Dermis blood vessel endothelial cell (primary cell): ENCODE measurements at regions not wholly inside any gene's neighbourhood (a gene's known extent, or its start where the extent isn't known, plus 50 kb on each side); places are given as distances from the start of the nearest gene placed in this dataset.
A peak's percentile ranks its signal among the peaks of the same experiment; 100 is the strongest.

Source experiments
- DNase-seq: peaks from one replicate; pipeline ENCODE4 v3.0.0; 2010

DNA sequence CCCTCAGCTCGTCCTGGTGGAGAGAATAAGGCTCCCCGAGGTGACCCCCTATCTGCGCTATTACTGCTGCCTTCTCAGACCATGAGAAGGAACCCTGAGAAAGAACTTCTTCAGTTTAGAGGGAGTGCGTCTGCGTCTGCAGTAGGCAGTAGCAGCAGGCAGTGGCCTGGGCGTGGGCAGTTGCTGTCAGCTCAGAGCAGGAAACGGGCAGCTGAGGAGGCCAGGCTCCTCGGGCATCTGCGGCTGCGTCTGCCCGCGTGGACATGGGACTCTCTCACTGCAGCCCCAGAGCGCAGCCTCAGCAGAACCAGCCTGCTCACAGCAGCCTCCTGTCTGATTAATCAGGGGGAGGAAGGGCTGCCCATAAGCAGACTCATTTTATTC, 49.8 kb upstream of the FCN1 start:
- DNase-seq, result no peak

DNA sequence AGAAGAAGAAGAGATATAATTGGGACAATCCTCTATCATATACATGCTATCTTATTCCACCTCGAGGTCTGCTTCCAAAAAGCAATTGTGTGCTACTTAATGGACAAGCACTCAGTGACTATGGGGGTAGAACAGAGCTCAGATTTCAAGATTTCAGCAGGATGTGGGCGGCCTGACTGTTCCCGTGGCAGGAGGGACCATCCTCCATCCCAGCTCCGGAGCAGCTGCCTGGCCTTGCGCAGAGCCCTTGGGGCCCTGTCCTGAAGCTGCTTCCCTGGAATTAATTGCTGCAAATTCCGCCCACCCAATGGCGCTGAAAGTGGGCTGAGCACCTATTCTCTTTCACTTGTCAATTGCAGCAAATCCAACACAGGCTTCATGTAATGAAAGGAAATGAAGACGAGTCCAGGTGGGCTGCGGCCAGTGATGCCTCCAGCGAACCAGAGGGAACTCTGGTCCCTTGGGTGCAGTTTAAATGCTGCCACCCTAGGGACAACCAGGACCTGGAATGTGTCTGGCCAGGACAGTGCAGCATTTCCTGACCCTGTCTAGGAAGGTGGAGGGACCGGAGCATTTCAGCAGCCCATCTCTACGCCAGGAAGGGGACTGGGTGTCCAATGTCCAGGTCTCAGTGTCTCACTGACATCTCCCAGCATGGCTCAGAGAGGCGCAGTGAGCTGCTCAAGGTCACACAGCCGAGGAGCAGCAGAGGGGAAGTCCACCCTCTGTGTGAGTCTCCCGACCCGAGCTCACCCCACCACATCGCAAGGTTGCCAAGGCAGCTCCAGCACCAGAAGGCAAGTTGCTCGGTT, 50.5 kb upstream of the FCN1 start:
- DNase-seq, result no peak

DNA sequence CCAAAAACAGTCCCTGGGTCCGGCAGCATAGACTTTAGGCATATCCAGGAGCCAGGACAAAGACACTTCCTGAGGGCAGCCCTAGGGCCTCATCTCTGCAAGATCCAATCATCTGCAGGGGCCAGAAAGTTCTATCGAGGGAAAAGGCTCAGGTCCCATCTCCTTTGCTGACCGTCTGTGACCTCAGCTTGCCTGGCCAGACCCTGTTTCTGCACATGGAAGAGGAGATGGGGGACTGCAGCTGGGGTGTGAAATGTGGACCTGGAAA, 51.0 kb upstream of the FCN1 start:
- no peak for DNase-seq

DNA sequence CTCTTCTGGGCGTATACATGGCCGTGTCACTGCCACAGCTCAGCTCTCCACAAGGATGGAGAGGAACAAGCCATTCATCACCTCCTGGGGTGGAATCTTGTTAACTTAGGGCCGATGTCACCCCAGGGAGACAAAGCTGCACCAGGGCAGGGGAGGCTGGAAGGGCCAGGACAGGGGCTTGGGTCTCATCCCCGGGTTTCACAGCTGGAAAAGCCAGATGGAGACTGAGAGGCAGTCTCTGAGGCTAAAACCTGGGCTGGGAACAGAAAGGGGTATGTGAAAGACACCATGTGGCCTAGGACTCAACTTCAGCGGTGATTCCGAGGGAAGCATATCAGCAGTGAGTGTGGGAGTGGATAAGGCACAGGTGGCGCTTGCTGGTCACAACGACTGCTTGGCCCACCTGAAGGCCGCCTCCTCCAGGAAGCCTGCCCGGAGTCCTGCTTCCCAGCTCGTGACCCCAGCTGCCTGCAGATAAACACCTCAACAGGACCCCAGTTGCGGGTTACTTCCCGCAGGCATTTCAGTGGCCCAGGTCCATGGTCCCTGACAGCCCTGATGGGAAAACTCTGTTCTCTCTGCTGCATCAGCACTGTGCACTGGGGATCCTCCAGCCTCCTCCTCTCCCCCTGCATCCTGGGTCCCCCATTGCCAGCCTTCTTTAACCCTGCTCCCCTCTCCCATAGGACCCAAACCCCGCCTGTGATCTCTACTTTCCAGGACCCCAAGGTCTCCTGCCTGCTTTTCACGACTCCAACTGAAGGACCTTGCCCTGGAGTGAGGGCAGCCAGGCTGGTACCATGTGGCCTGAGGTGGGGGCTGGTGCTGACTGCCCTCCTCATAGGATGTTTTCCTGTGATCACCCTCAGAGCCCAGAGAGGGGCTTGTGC, 51.7 kb upstream of the FCN1 start:
- DNase-seq, result no peak

DNA sequence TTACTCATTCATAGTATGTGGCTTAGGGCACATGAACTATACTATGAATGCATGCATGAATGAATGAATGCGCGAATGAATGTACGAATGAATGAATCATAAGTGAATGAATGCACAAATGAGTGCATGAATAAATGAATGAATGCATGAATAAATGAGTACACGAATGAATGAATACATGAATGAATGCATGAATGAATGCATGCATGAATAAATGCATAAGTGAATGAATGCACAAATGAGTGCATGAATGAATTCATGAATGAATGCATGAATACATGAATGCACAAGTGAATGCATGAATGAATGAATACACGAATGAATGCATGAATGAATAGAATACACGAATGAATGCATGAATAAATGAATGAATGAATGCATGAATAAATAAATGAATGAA, 52.5 kb upstream of the FCN1 start:
- DNase-seq, result no peak

DNA sequence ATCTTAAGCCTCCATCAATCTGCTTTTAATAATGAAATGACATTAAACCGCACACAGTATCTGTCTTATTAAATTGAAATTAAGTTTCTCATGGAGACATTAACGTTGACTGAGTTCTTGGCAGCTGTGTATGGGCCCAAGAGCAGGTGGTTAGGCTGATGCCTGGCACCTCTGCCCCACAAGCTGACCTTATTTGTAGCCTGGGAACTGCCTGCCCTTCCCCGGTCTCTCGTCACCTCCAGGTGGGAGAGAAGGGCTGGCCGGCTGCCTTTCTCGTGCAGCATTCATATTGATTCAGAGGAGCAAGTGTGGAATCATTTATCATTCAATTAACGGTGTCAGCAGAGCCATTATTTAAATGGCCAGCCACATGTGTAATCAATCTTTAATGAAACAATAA, 53.0 kb upstream of the FCN1 start:
- DNase-seq, result no peak

DNA sequence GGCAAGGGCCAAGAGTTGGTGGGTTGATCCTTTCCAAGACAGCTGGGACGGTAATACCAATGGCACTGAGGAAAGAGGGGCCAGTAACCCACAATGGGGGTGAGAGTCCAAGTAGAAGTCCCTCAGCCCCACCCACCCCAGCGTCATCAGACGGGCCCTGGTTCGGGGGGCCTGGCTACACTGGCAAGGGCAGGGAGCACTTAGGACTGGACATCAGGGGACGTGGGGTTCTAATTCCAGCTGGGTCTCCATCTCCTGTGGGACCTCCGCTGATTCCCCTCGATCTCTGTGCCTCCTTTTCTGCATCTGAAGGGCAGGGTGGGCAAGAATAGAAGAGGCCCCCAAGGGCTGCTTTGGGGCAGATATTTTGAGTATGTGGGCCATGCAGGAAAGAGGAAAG, 53.5 kb upstream of the FCN1 start:
- DNase-seq, result no peak

DNA sequence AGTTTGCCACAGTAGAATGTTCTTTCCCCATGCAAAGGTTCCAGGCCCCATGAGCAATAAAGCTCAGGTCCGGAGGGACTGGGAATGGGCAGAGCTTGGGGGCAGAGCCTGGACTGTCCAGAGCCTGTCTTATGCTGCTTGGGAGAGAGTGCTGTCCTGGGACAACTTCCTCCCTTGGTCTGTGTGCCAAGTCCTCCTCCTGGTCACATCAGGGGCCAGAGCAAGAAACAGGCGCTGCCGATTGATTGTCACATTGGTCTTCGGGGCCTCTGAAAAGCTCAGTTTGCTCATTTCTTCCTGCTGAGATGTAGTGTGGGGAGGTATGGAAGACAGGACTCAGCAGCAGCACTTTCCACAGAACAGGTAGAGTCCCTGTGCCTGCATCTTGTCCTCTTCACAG, 54.0 kb upstream of the FCN1 start:
- DNase-seq, result no peak

DNA sequence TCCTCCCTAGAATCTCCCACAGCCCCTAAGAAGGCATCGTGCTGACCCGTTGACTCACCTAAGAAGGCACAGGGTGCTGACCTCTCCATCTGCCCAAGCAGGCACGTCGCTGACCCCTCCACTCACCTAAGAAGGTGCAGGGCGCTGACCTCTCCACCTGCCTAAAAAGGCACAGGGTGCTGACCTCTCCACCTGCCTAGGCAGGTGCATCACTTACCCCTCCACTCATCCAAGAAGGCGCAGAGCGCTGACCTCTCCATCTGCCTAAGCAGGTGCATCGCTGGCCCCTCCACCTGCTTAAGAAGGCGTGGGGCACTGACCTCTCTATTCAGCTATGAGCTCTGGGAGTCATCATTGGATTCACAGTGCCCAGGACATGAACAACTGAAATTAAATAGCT, 54.4 kb upstream of the FCN1 start:
- no peak for DNase-seq

DNA sequence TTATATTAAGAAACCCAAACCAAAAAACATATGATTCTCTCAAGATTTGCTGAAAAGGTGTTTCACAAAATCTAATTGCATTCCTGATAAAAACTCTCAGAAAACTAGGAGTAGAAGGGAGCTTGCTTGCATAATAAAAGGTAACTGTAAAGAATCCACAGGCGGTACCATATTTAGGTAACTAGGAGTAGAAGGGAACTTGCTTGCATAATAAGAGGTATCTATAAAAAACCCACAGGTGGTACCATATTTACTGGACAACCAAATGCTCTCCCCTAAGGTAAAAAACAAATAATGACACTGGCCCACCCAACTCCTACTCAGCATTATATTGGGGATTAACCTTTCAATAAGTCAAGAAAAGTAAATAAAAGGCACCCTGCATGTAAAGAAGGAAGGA, 57.5 kb upstream of the FCN1 start:
- DNase-seq, result no peak

DNA sequence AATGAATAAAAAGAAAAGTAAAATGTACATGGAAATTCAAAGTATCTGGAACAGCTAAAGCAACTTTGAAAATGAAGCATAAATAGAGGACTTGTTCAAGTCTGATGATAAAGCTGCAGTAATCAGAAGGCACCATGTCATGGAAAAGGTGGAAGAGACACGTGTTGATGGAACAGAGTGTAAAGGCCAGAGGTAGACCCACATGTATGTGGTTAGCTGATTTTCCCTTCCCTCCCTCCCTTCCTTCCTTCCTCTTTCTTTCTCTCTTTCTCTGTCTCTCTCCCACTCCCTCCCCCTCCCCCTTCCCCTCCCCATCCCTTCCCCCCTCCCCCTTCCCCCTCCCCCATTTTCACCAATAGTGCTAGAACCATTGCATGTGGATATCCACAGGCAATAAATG, 58.7 kb upstream of the FCN1 start:
- no peak for DNase-seq

DNA sequence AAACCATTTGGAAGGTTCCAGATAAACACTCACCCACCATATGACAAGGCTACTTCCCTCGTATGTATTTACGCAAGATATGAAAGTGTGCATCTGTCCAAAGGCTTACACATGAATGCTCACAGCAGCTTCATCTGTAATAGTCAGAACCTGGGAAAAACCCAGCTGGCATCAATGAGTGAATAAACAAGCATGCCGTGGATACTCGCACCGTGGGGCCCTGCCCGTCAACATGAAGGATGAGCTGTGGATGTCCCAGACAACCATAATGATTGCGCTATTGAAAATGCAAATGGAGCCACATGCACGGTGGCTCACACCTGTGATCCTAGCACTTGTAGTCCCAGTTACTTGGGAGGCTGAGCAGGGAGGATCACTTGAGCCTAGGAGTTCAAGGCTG, 60.6 kb upstream of the FCN1 start:
- DNase-seq, result no peak

DNA sequence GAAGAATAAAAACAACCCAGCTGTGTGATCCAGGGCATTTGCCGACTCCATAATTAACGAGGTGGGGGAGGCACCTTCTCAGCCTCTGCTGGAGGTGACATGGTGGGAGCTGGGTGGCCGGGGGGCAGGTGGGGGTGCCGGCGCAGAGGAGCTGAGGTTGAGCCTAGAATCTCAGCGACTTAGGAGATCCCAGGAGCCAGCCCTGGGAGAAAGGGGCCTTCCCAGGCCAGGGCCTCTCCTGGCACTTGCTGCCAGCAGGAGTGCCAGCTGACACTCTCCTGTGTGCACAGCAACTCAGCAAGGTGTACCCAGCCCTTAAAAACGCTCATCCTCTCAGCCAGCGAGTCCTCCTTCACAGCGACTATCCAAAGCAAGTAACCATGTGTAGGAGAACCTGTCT, 62.8 kb upstream of the FCN1 start:
- no peak for DNase-seq

DNA sequence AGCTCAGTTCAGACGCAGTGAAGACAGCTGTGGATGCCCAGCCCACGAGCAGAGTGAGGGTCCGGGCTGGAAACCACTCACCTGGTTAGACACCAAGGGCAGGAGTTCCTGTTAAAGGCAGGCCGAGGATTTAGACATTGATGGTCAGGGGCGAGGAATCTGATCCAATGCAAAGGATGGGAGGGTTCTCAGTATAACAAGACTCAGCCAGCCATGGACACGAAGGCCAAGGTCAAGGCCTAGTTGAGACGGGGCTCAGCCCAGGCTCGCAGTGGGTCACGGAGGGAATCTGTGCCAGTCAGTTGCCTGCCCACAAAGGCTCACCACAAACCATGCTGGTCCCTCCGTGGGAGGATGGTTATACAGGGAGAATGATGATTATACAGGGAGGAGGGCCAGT, 63.3 kb upstream of the FCN1 start:
- DNase-seq, result no peak

DNA sequence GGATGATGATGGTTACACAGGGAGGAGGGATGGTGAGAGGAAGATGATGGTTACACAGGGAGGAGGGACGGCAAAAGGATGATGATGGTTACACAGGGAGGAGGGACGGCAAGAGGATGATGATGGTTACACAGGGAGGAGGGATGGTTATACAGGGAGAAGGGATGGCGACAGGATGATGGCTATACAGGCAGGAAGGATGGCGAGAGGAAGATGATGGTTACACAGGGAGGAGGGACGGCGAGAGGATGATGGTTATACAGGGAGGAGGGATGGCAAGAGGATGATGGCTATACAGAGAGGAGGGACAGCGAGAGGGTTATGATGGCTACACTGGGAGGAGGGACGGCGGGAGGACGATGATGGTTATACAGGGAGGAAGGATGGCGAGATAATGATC, 64.1 kb upstream of the FCN1 start:
- no peak for DNase-seq

DNA sequence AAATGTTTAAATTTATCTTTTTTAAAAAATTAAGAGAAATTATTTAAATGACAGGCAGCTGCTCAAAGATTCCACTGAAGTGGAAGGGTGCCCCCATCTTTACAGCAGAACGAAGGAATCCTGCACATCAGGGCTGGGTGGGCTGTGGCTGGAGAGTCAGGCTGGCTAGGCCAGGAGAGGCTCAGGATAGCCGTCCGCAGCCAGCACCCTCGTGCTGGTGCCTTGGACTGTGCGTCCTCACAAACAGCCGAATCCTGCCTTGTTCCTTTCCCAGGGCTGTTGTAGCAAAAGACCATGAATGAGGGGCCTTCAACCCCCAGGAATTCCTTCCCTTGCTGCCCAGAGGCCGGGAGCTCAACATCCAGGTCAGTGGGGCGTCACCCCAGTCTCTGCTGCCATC, 64.6 kb upstream of the FCN1 start:
- DNase-seq, result no peak

DNA sequence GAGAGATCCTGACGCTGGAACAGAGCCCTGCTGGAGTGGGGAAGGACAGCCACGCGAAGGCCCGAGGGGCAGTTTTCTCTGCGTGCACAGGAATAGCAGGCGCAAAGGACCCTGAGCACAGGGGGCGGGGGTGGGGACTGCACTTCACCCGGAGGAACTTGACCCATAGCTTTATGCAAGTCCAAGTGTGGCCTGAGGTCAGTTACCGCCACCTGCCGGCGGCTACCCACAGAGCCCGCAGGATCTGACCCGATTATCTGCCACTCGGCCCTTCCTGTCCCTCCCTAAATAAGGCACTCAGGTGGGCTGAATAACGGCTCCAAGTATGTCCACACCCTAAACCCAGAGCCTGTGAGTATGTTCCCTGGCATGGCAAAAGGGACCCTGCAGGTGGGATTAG, 65.4 kb upstream of the FCN1 start:
- DNase-seq, result peak; percentile 37

DNA sequence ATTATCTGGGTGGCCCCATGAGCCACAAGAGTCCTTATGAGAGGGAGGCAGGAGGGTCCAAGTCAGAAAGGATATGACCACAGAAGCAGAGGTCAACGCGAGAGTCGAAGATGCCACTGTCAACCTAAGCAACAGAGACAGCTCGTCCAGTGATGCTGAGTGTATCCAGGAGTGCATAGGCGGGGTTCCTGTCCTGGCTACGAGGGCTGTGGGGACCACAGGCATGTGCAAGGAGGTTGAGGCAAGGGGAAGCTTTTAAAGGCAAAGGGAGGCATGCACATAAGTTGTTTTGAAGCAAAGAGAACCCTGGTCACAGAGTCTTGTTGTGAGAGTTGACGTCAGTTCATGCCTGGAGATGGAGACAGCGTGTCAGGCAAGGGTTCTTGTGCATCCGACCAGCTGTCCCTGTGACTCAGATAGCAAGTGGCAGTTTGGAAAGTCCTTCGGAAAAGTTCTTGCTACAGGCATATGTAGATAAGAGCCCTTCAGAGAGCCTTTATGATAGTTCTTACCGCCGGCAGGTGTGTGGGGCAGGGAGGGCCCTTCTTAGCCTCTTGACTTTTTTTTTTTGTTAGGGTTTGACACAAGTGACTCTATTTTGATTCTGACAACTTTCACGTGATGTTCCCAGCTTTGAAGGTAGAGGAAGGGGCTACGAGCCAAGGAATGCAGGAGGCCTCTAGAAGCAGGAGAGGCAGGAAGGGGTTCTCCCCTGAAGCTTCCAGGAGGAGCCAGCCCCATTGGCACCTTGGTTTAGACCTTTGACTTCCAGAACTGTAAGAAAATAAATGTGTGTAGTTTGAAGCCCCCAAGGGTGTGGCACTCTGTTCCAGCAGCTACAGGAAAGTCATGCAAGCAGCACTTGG, 66.0 kb upstream of the FCN1 start:
- DNase-seq, result no peak

DNA sequence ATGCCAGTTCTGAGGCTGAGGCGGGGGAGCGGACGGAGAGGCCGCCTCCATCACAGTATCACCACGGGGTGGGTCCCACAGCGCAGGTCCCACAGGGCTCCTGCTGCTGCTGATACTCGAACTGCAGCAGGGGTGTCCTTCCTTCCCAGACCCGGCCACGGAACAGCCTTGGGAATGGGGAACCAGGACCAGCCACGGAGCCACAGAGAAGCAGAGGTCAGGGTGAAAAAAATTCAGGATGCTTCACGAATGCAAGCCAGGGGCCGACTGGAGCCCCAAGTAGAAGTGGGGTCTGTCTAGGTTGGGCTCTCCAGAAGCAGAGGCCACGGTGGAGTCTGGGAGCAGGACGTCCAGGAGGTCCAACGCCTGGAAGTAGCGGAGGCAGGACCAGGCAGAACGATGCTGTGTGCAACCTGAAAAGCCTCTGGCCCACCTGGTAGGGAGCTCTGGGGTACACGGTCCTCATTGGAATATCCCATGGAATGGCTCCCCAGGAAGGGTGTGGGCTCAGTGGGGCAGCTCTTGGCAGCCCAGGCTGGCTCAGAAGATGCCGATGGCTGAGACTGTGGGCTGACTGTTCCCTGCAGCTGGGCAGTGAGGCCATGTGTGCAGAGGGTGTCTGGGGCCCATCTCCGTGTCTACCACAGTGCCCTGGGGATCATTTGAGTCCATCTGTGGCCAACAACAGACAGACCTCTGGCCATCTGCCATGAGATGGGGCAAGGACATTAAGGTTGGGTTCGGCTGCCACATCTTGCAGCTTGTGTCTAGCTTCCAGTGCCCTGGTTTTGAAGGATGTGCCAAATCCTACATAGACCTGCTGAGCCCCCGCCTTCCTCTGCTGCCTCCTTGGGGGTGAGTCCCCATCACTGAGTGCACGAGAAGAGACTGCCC, 66.9 kb upstream of the FCN1 start:
- DNase-seq, result no peak

DNA sequence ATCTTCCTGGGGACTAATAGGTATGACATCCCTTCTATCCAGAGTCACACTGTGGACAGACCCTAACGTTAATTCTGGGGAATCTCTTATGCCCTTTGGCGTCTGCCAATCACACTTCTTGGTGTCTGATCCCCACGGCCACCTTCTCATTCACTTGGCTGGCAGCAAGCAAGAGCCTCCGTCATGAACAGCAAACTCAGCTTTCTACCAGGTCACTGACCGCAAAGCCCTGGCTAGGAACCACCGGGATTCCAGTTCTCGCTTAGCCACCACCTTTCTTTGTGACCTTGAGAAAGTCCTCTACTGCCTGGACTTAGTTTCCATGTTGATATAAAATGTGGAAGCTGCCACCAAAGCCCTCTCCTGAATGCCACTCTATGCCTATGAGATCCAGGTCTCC, 67.7 kb upstream of the FCN1 start:
- DNase-seq, result no peak

DNA sequence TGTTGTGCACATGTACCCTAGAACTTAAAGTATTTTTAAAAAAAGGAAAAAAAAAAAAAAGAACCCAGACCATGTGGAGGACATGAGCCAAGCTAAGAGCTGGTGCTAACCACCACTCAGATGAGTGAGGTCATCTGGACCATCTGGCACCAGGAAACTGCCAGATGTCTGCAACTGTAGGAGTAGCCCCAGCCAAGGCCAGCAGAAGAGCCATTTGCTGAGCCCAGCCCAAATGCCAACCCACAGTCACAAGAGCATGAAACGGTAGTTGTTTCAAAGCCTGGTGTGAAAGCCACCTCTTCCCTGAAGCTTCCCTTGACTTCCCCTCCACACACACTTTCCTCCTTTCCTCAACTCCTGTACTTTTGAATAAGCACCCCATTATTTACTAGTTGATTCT, 69.2 kb upstream of the FCN1 start:
- no peak for DNase-seq

DNA sequence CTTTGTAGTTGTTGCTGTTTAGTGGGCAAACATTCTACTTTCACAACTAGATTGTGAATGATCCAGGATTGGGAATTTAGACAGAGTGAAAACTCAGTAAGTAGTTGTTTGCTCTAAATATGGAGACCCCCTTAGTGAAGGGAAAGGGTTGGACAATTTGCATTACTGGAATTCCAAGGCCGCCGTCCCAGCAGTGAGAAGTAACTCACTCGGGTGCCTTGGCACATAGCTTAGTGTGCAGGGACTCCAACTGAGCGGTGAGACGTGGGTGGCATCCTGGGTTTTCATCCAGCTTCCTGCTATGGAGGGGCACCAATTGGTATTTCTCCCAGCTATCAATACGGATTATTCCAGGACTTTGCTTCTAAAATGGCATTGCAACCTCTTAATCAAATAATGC, 69.7 kb upstream of the FCN1 start:
- no peak for DNase-seq
